ENCODE measurements at regions not wholly inside any gene's neighbourhood (a gene's known extent, or its start where the extent isn't known, plus 50 kb on each side); places are given as distances from the start of the nearest gene placed in this dataset.

- TF ChIP-seq CTCF (IDR thresholded peaks at IDR 0.05; ENCODE audit: extremely low read depth, missing control alignments): no peak
- no peak for DNase-seq (ENCODE audit: low spot score)
Observed at GRCh38 chr6:144347448-144347759, 62.3 kb downstream of the UTRN start.

- TF ChIP-seq CTCF (IDR thresholded peaks at IDR 0.05; ENCODE audit: extremely low read depth, missing control alignments): no peak
- DNase-seq (ENCODE audit: low spot score): no peak
Observed at GRCh38 chr6:144347933-144348332, 62.8 kb downstream of the UTRN start.

GRCh38 chr6:144349690-144350527 is 64.8 kb downstream of the UTRN start:
- DNase-seq (ENCODE audit: low spot score): peak; percentile 21
- TF ChIP-seq CTCF (IDR thresholded peaks at IDR 0.05; ENCODE audit: extremely low read depth, missing control alignments): no peak

GRCh38 chr6:144350528-144350880 is 65.4 kb downstream of the UTRN start:
- DNase-seq (ENCODE audit: low spot score): no peak
- no peak for TF ChIP-seq CTCF (IDR thresholded peaks at IDR 0.05; ENCODE audit: extremely low read depth, missing control alignments)

- no peak for TF ChIP-seq CTCF (IDR thresholded peaks at IDR 0.05; ENCODE audit: extremely low read depth, missing control alignments)
- DNase-seq (ENCODE audit: low spot score): no peak
Observed at GRCh38 chr6:144351379-144352127, 66.4 kb downstream of the UTRN start.

GRCh38 chr6:144352331-144352730 is 67.2 kb downstream of the UTRN start:
- TF ChIP-seq CTCF (IDR thresholded peaks at IDR 0.05; ENCODE audit: extremely low read depth, missing control alignments): no peak
- no peak for DNase-seq (ENCODE audit: low spot score)

- TF ChIP-seq CTCF (IDR thresholded peaks at IDR 0.05; ENCODE audit: extremely low read depth, missing control alignments): no peak
- peak; percentile 62 for DNase-seq (ENCODE audit: low spot score)
Observed at GRCh38 chr6:144353871-144354314, 68.8 kb downstream of the UTRN start.

All from GM20000 (cell line).